HG03175 (cell line): ENCODE measurements at regions not wholly inside any gene's neighbourhood (a gene's known extent, or its start where the extent isn't known, plus 50 kb on each side); places are given as distances from the start of the nearest gene placed in this dataset.
"Not testable (repeated sequence)": the region's sequence is repeated elsewhere in the genome, so short reads cannot be mapped to it uniquely, and the experiment has no call there.

Experiments used
- ATAC-seq: cut with Tn5 transposase; IDR thresholded peaks from one replicate; pipeline ENCODE4 v1.9.1; 2021; ENCODE audit warnings: mild to moderate bottlenecking, moderate library complexity; ENCODE audit not compliant: unreplicated experiment

DNA sequence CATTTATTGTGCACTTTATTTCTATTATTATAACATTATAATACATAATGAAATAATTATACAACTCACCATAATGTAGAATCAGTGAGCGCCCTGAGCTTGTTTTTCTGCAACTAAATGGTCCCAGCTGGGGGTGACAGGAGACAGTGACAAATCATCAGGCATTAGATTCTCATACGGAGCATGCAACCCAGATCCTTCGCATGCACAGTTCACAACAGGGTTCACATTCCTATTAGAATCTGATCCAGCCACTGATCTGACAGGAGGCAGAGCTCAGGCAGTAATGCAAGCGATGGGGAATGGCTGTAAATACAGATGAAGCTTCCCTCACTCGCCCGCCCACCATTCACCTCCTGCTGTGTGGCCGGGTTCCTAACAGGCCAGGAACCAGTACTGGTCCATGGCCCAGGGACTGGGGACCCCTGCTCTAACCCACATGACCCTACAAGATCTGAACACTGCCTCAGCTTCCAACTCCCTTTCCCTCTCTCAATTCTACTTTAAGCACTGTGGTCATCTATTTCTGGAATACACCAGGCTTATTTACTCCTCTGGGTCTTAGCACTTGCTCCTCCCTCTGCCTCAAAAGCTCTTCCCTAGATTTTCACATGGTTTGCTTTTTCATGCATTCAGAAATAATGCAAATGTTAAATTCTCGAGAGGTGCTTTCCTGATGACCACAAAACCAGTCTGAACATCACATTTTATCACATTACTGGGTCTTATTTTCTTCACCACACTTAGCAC, 166.8 kb upstream of the HCCS start:
- ATAC-seq: no peak

DNA sequence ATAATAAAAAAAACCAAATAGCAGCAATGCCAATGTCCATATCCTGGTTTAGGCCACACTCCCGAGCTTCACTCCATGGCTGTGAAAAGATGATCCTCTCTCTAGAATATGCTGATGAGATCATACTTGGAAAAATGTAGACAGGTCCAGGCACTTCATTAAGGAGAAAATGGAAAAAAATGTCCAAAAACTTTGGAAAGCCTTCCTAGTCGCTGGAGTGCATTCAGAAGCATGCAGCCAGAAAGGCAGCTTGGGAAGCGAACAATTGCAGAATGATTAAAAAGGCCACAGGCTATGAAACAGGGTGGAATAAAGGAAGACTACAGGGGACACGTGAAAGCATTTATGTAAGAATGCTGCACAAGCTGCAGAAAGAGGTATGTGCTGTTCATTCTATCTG, 165.6 kb upstream of the HCCS start:
- no peak for ATAC-seq

DNA sequence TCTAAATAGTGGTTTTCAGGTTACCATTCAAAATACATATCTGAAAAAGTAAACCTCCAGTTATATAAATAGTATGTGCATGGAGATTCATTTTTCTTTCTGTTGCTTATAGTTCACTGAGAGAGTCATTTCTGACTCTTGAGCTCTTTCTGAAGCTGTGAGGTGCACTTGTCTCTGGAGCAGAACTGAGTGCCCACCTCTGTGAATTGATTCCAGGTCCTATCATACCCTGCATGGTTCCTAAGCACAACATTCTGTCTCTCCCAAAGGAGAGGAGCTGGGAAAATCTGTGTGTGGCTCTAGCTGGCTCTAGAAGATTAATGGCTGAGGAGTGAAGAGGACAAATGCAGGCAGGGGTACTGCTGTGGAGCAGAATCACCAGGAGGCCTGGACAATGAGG, 161.6 kb upstream of the HCCS start:
- ATAC-seq: no peak

DNA sequence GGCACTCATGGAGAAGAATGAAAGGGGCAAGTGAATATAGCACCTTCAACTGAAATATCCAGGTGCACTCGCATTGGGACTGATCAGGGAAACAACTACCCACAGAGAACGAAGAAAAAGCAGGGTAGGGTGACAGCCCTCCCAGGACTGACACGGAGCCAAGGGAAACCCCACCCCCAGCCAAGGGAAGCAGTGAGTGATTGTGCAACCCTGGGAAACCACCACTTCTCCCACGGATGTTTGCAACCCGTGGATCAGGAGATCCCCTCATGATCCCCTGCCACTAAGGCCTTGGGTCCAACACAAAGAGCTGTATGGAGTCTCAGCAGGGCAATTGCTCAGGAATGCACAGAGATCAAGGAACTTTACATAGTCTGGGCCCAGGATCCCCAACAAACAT, 158.5 kb upstream of the HCCS start:
- no peak for ATAC-seq

DNA sequence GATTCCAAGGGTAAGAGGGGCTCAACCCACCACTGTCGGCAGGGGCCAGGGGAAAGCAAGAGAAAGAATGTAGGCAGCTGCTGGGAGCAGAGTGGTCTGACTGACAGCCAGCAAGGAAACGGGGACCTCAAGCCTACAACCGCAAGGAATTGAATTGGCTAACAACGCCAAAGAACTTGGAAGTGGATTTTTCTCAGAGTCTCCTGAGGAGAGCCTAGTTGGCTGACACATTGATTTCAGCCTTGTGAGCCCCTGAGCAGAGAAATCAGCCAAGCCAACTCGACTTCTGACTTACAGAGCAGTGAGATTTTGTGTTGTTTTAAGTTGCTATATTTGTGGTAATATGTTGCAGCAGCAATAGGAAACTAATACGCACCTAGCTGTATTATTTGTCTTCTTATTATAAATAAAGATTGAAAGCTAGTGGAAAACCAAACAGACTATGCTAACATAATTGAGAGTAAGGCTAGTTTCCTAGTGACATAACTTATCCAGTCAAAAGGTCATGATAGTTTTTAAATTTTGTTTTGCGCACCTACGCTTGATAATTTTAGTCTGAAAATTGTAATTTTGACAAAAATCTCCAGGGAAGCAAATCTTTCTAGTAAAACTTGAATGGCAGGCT, 145.8 kb upstream of the HCCS start:
- ATAC-seq: no peak

DNA sequence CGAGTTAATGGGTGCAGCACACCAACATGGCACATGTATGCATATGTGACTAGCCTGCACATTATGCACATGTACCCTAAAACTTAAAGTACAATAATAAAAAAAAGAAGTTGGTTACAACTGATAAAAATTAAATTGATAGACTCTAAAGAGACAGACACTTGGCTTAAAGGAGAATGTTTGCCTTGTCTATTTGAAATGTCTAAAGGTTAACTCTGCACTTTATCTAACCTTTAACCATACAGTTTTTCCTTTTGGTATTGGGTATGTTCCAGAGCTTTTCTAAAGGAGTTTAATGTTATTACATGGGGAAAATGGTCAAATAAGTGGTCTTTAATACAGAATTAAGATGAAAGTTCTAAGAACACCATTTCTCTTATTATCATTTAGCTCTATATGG, 145.1 kb upstream of the HCCS start:
- ATAC-seq: no peak

DNA sequence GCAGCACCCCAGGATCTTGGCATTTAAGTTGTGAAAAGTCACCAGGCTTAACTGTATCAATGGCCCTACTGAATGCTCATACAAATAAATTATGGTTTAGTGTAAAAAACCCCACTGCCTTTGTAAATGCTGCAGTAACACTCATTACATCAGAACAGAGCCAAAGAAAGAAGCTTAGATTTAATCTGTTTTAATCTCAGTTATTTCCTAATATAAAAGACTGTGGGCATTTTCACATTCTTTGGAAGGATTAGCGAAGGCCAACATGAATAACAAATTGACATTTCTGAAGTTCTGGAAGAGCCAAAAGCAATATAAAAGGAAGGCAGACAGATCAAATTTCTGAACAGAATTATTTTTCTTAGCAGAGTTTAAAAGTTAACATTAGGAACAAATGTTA, 140.0 kb upstream of the HCCS start:
- ATAC-seq: no peak

DNA sequence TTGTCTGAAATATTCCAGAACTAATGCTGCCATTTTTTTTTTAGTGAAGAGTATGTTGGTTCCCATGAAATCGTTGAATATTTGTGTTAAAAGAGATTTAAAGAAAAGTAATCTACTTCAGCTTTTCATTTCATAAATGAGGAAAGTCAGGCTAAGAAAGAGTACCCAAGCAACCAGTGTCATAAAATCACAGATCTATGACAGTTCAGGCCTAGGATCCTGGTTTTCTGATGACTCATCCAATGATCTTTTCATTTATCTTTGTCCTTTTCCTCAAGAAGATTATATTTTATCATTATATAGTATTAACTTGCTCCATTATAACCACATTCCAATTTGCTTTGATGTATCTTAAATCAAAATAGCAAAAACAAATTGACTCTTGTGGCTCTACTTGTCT, 139.4 kb upstream of the HCCS start:
- no peak for ATAC-seq

DNA sequence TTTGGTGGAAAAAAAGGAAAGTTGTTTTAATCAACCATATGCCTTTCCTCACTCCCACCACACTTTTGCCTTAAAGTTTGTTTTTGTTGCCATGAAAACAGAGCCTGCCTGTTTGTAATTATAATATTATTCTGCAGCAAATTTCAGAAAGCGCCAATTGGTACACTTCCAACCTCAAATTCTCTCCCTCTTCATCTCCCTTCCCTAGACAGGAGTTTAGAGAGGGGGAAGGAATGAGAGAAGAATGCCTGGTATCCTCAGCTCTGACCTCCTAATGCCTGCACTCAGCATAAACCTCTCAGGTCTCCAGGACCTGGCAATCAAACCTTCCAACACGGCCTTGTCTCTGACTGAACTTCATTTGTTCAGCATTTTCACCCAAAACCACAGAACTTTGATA, 138.4 kb upstream of the HCCS start:
- ATAC-seq: no peak

DNA sequence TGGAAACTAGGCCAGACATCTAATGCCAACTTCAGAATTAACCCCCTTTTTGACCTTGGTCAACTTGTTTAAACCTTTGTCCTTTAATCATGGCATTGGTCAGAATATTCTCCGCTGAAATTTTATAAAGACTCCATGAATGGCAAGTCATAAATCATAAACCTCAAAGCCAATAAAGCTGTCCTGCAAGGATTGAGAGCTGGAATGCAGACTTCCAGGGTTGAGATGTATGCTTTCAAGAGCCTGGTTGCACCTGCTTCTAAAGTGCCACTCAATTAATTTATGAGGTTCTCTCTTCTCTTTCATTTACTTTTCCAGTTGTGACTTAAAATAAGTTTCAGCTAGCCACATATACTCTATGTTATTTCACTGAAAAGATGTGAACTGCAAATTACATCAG, 136.2 kb upstream of the HCCS start:
- ATAC-seq: no peak

DNA sequence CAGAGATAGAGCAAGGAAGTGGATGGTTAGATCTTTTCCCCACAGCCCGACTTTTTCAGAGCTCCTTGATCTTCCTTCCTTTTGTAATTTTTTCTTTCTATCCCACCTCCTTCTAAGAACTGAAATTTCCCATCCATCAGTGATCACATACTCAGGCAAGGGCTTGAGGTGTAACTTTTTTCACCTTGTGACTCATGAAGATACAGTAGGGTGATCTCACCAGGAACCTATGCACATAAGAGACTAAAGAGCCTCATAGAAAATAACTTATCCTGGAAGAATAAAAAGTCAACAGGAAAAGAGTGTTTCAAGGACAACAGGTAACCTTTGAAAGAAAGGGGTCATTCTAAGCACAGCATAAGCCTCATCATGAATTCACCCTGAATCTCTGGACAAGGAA, 131.2 kb upstream of the HCCS start:
- ATAC-seq: no peak

DNA sequence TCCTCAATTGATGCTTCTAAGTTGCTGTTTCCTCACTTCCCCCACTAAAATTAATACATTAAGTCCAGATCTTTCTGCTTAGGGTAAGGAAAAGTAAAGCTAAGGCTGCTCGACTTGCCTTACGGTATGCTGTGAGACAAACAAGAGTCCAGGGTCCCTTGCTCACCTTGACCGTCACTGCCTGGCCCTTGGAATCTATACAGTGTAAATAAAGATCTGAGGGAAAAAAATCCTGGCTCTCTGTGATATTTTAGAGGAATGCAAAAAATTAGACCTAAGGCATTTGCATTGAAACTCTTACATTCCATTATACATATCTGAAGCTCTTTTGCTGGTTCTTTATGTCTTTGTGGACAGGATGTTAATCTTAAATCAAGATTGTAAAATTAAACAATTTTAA, 129.6 kb upstream of the HCCS start:
- ATAC-seq: no peak

DNA sequence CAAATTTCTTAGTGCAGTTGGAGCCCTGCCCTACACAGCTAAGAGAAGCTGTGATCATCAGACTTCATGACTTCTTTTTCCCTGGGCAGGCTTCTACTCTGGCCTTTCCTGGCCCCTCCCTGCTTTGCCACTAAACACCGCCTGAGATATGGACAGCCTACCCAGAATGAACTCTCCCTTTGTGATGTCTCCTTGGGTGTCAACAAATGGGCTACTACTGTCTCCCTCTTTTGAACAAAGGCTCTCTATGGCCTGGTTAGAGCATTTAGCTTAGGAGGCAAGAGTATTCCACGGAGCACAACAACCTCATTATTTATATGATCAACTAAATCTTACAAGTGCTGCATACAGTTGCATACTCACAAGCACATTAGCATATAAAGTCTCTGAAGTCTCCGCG, 127.6 kb upstream of the HCCS start:
- ATAC-seq: no peak

DNA sequence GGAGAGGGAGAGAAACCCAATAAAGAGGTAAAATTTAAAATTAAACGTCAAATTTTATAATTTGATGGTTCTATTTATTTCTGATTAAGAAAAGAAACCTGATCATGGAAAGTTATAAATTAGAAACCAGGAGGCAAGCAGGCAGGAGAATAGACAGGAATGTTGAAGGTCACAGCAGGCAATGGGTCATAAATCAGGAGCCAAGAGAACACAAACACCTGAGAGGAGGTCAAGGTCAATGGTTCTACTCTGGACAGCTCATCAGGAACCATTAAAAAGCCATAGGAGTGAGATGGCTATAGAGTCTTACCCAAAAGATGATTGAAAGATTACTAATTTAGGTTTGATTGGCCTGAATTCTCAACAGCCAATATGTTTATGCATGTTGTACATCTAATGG, 126.9 kb upstream of the HCCS start:
- no peak for ATAC-seq

DNA sequence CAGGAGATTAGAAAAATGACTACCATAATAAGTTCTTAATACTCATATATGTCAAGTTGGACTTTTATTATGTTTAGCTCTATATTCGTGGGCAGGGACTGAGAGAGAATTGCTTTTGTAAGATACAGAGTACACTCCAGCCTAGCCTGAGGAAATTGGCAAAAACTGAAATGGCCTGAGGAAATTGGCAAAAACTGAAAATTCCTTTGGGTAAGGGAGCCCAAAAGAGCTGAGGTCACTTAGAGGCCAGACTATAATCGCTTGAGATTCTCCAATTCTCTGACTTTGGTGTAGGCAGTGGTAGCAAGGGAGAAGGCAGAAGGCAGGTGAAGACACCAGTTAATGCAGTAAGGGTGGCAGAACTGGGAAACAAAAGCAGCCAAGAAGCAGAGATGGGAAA, 124.5 kb upstream of the HCCS start:
- no peak for ATAC-seq

DNA sequence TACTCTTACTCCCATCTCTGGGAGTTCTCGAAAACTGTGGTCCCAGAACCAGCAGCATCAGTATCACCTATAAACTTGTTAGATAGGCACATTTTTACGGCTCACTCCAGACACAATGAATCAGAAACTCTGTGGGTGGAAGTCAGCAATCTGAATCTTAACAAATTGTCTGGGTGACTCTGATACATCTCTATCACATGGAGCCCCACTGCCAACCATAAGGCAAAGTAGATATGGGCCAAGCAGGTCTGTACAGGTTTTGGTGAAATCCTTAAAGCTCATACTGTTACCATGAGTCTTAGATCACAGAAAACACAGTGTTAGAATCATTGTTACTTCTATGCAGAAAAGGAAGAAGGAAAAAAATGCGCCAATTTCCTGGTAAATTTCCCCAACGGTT, 122.5 kb upstream of the HCCS start:
- ATAC-seq: no peak

DNA sequence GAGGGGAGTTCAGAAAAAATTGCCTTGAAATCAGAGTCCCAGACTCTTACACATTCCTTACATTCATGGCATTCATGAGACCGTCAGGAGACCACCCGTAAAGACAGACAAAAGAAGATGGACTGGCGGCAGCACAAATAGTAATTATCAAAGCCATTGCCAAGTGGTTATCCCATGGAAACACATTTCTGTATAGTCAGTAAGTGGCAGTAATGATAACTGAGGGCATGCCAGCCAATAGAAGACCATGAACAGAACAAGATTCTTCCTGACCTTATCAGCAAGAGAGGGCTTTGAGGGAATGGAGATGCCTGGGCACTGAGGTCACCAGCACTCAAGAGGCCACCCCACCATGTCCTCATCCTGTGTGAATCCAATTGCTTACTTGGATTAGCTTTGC, 121.7 kb upstream of the HCCS start:
- no peak for ATAC-seq

DNA sequence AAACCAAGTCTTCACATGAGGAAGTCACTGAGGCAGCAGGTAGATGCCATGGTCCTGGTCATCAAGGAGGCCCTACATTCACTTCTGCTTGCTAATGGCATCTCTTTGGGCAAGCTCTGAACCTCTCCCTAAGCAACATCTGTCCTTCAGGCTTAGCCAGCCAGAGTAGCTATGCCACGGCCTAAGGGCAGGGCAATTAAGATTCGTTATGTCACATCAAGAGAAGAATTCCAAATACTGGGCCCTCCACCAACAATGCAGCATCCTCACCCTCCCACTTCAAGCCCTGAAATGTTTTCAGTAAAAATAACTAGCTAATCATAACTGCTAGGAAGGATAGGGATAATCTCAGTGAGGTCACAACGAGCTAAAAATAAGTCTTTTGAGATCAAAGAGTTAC, 120.7 kb upstream of the HCCS start:
- no peak for ATAC-seq

DNA sequence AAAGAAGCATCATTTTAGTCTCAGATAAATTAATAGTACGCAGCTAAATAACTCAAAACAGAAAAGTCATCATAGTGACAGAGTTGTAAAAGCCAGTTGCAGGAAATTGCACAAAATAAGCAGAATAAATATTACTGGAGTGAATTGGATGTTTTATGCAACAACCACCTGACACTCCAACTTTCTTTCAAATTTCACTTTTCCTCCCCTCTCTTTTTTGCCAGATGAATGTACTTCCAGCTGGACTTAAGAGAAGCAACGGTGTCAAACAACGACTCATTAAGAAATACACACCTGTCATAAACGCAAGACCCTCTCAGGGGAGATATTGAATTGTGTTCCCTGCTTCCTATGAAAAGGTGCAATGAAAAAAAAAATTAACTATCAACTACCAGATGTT, 120.2 kb upstream of the HCCS start:
- no peak for ATAC-seq

DNA sequence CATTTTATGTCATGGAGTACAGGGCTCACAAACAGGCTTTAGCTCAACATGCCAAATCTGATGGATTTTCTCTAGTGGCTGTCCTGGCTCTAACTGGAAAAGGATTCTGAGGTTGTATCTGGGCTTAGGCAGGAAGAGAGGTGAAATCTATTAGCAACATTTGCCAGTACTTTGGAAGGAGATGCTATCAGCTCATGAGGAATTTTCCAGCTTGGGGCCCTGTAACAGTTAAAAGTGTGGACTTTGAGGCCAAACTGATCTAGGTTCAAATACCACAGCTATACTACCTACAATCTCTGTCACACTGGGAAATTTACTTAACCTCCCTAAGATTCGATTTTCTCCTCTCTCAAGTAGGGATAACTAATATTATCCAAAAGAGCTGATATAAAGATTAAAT, 119.0 kb upstream of the HCCS start:
- ATAC-seq: no peak

DNA sequence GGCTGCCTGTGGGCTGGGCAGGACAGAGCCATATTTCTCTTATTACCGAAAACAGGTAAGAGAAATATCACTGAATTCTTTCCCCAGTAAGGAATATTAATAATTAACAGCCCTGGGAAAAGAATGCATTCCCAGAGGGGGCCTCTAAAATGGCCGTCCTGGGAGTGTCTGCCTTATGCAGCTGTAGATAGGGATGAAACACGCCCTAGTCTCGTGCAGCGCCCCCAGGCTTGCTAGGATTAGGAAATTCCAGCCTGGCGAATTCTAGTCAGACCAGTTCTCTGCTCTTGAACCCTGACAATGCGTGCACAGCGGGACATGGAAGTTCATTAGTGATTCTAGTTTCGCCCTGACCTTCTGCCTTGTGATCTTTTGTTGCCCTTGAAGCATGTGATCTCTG, 104.1 kb upstream of the HCCS start:
- not testable (repeated sequence) for ATAC-seq

DNA sequence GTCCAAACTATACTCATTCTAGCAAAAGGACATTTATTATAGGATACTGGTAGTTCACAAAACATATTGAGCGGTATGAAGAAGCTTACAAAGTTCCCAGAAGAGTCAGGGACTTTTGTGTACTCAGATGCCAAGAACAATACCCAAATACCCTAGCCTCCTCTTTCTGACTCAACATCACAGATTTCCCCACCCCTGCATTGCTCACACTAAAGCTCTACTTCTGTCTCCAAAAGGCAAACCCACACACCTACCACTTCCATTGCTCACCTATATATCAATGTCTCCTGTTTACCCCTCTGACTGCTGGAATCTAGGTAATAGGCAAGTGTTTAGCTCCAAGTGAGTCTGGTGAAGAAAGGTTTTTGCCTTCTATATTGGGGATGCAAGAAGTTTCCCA, 100.7 kb upstream of the HCCS start:
- no peak for ATAC-seq

DNA sequence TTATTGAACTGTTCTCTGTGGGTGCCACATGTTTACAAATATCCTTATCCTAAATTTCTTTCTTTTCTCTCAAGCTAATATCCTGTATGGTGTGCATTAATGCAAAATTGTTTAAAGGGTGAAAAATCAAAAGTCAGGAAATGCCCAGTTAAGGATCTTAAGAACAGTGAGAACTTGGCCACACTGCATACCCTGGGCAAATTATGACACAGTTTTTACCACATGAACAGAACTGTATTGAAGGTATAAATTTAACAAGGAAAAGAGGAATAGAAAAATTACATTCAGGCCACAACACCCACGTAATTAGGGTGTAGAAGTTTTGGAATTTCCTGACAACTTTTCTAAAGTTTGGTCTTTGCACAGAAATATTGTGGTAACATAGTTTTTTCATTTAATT, 94.4 kb upstream of the HCCS start:
- no peak for ATAC-seq
